ENCODE measurements at regions not wholly inside any gene's neighbourhood (a gene's known extent, or its start where the extent isn't known, plus 50 kb on each side); places are given as distances from the start of the nearest gene placed in this dataset.

DNA sequence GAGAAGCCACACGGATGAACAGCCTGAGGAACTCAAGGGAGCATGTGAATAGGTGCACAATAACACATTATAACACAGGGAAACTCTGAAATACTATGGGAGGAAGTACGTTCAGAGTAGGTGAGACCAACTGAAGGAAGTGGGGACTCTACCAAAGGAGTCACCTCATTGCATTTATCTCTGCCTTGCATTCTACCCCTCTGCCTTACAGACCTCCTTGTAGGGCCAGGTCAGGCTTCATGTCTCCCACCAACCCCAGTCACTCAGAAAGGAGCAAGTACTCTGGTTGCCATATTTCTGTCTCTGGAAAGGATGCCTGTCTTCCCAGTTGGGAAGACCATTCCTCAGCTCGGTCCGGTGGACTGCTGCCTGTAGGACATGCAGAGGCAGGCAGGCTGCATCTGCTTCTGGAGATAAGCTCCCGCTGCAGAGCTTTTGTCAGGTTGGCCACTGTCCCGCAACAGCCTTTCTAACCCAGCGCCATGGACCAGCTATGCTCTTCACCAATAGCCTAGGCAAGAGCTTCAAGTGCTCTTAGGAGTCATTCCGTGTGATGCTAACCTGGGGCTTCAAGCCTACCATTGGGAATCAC is 51.6 kb upstream of the ASIP start:
- DNase-seq (ENCODE audit: low read depth), result no peak
- TF ChIP-seq, protein P1, sequence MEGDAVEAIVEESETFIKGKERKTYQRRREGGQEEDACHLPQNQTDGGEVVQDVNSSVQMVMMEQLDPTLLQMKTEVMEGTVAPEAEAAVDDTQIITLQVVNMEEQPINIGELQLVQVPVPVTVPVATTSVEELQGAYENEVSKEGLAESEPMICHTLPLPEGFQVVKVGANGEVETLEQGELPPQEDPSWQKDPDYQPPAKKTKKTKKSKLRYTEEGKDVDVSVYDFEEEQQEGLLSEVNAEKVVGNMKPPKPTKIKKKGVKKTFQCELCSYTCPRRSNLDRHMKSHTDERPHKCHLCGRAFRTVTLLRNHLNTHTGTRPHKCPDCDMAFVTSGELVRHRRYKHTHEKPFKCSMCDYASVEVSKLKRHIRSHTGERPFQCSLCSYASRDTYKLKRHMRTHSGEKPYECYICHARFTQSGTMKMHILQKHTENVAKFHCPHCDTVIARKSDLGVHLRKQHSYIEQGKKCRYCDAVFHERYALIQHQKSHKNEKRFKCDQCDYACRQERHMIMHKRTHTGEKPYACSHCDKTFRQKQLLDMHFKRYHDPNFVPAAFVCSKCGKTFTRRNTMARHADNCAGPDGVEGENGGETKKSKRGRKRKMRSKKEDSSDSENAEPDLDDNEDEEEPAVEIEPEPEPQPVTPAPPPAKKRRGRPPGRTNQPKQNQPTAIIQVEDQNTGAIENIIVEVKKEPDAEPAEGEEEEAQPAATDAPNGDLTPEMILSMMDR (IDR thresholded peaks at IDR 0.05; ENCODE audit: control insufficient read depth, insufficient read depth, low read depth, low read length, missing control alignments), result no peak
- H3K4me3 ChIP-seq (ENCODE audit: control insufficient read depth, low read depth, low read length), result no peak overlapping the region

DNA sequence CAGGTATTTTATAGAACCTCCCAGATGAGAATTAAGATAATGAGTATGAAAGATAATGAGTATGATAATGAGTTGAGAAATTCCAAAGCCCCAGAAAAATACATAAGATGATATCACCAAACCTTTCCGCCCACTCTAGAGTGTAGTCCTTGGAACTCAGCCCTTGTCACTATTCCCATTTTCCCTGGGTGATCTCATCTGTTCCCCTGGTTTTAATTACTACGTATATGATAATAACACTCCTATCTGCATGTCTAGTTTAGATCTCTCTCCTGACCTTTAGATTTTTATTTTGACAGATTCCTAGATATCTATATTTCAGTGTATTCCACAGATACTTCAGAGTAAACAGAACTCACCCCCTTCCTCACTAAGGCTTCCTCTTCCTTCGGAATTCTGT is 51.0 kb upstream of the ASIP start:
- no peak for DNase-seq (ENCODE audit: low read depth)
- TF ChIP-seq, protein P1 (IDR thresholded peaks at IDR 0.05; ENCODE audit: control insufficient read depth, insufficient read depth, low read depth, low read length, missing control alignments), result no peak

DNA sequence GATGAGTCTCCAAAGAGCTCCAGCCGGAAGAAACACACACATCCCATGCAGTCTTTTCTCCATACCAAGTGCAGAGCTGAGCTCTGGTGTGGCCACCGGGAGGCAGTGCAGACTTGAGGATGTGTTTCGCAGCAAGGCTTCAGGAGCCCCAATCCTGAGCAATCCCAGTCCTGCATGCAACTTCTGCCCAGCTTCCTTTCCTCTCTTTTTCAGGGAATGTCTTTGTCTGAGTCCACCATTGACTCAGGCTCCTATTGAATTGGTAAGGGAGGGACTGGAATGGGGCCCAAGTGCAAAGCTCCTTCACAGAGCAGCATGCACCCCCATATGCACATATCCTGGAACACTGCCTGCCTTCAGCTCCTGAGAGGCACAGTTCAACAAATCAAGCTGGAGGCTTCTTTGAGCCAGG is 50.5 kb upstream of the ASIP start:
- no peak overlapping the region for H3K4me3 ChIP-seq (ENCODE audit: control insufficient read depth, low read depth, low read length)
- DNase-seq (ENCODE audit: low read depth), result peak; percentile 63
- TF ChIP-seq, protein P1 (IDR thresholded peaks at IDR 0.05; ENCODE audit: control insufficient read depth, insufficient read depth, low read depth, low read length, missing control alignments), result peak; percentile 88

More for the DNA sequence above, 51.0 kb upstream of the ASIP start:
- H3K4me3 ChIP-seq (ENCODE audit: control insufficient read depth, low read depth, low read length), result no peak overlapping the region
